ENCODE measurements at regions not wholly inside any gene's neighbourhood (a gene's known extent, or its start where the extent isn't known, plus 50 kb on each side); places are given as distances from the start of the nearest gene placed in this dataset.

DNA sequence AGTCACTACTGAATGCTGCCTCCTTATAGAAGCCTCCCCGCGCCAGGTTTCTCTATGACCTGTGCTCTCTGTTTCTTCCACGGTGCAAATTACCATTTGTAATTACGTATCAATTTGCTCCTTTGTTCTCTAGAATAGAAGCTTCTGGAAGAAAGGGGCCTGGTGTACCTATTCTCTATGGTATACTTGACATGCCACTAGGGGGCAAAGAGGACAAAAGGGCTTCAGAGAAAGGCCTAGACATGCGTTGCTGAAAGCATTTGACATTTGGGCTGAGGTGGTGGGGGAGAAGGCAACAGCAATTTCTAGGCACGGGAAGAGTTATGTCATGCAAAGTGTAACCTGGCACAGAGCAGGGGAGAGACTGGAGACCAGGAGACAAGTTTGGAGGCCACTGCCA, 148.7 kb downstream of the WDR11 start:
- DNase-seq (ENCODE audit: extremely low spot score): no peak
- ChIA-PET CTCF (no interaction called here), POLR2A (no interaction called here)
- TF ChIP-seq PKNOX1 (IDR thresholded peaks at IDR 0.05): no peak
- no peak for TF ChIP-seq LEF1 (IDR thresholded peaks at IDR 0.05; ENCODE audit: borderline replicate concordance)
- no peak for TF ChIP-seq TARDBP (IDR thresholded peaks at IDR 0.05)
- TF ChIP-seq FOXM1 (IDR thresholded peaks at IDR 0.05; ENCODE audit: borderline replicate concordance): no peak
- TF ChIP-seq ELF4 (IDR thresholded peaks at IDR 0.05): no peak
- TF ChIP-seq HDGF (IDR thresholded peaks at IDR 0.05; ENCODE audit: borderline replicate concordance): no peak
- TF ChIP-seq FOXK2 (IDR thresholded peaks at IDR 0.05): no peak
- no peak for TF ChIP-seq FOXA1 (IDR thresholded peaks at IDR 0.05)
- no peak for TF ChIP-seq CTBP1 (IDR thresholded peaks at IDR 0.05; ENCODE audit: borderline replicate concordance)
- no peak for TF ChIP-seq ARNT (IDR thresholded peaks at IDR 0.05)

- POLR2A ChIA-PET: no interaction called here
- CTCF ChIA-PET: no interaction called here
- no peak for DNase-seq (ENCODE audit: extremely low spot score)
- TF ChIP-seq FOXA1 (IDR thresholded peaks at IDR 0.05): no peak
- TF ChIP-seq LEF1 (IDR thresholded peaks at IDR 0.05; ENCODE audit: borderline replicate concordance): no peak
- TF ChIP-seq SP1 (IDR thresholded peaks at IDR 0.05): no peak
- TF ChIP-seq CTBP1 (IDR thresholded peaks at IDR 0.05; ENCODE audit: borderline replicate concordance): no peak
- TF ChIP-seq NFRKB (IDR thresholded peaks at IDR 0.05): no peak
- no peak for TF ChIP-seq HDGF (IDR thresholded peaks at IDR 0.05; ENCODE audit: borderline replicate concordance)
- TF ChIP-seq L3MBTL2 (conservative IDR thresholded peaks at IDR 0.05): no peak
- no peak for TF ChIP-seq ELF4 (IDR thresholded peaks at IDR 0.05)
- no peak for TF ChIP-seq FOXM1 (IDR thresholded peaks at IDR 0.05; ENCODE audit: borderline replicate concordance)
- no peak for TF ChIP-seq PKNOX1 (IDR thresholded peaks at IDR 0.05)
- no peak for TF ChIP-seq FOXK2 (IDR thresholded peaks at IDR 0.05)
- no peak for TF ChIP-seq ZNF384 (IDR thresholded peaks at IDR 0.05)
- no peak for TF ChIP-seq ARNT (IDR thresholded peaks at IDR 0.05)
- TF ChIP-seq TARDBP (IDR thresholded peaks at IDR 0.05): no peak
Measured at GRCh38 chr10:121002586-121003205, 151.5 kb downstream of the WDR11 start.

- TF ChIP-seq SP1 (IDR thresholded peaks at IDR 0.05) (no peak), FOXK2 (IDR thresholded peaks at IDR 0.05) (no peak), NFRKB (IDR thresholded peaks at IDR 0.05) (no peak), FOXA1 (IDR thresholded peaks at IDR 0.05) (no peak), HDGF (IDR thresholded peaks at IDR 0.05; ENCODE audit: borderline replicate concordance) (no peak), FOXM1 (IDR thresholded peaks at IDR 0.05; ENCODE audit: borderline replicate concordance) (no peak), SUZ12 (IDR thresholded peaks at IDR 0.05) (no peak)
- no peak for DNase-seq (ENCODE audit: extremely low spot score)
- CTCF ChIA-PET: no interaction called here
Measured at GRCh38 chr10:121005948-121006587, 154.9 kb downstream of the WDR11 start.

GRCh38 chr10:121007264-121007663, 156.1 kb downstream of the WDR11 start:
- ChIA-PET CTCF (no interaction called here), POLR2A (no interaction called here)
- TF ChIP-seq L3MBTL2 (conservative IDR thresholded peaks at IDR 0.05) (no peak), SP1 (IDR thresholded peaks at IDR 0.05) (no peak), FOXA1 (IDR thresholded peaks at IDR 0.05) (no peak), HDGF (IDR thresholded peaks at IDR 0.05; ENCODE audit: borderline replicate concordance) (no peak), FOXK2 (IDR thresholded peaks at IDR 0.05) (no peak), PKNOX1 (IDR thresholded peaks at IDR 0.05) (no peak), CTBP1 (IDR thresholded peaks at IDR 0.05; ENCODE audit: borderline replicate concordance) (no peak), NFRKB (IDR thresholded peaks at IDR 0.05) (no peak), FOXM1 (IDR thresholded peaks at IDR 0.05; ENCODE audit: borderline replicate concordance) (no peak), ZNF384 (IDR thresholded peaks at IDR 0.05) (no peak), TARDBP (IDR thresholded peaks at IDR 0.05) (no peak), BHLHE40 (IDR thresholded peaks at IDR 0.05; ENCODE audit: borderline replicate concordance) (no peak), ARNT (IDR thresholded peaks at IDR 0.05) (no peak), ELF4 (IDR thresholded peaks at IDR 0.05) (no peak), SUZ12 (IDR thresholded peaks at IDR 0.05) (no peak), LEF1 (IDR thresholded peaks at IDR 0.05; ENCODE audit: borderline replicate concordance) (no peak)

More at GRCh38 chr10:121005948-121006587, 154.9 kb downstream of the WDR11 start:
- POLR2A ChIA-PET: no interaction called here

GRCh38 chr10:121015916-121016315, 164.8 kb downstream of the WDR11 start:
- CTCF ChIA-PET: no interaction called here

More at GRCh38 chr10:121007264-121007663, 156.1 kb downstream of the WDR11 start:
- DNase-seq (ENCODE audit: extremely low spot score): no peak

More at GRCh38 chr10:121015916-121016315, 164.8 kb downstream of the WDR11 start:
- POLR2A ChIA-PET: no interaction called here
- DNase-seq (ENCODE audit: extremely low spot score): no peak
- TF ChIP-seq FOXK2 (IDR thresholded peaks at IDR 0.05) (no peak), LEF1 (IDR thresholded peaks at IDR 0.05; ENCODE audit: borderline replicate concordance) (no peak), ARNT (IDR thresholded peaks at IDR 0.05) (no peak), CTBP1 (IDR thresholded peaks at IDR 0.05; ENCODE audit: borderline replicate concordance) (no peak), ZNF384 (IDR thresholded peaks at IDR 0.05) (no peak), L3MBTL2 (conservative IDR thresholded peaks at IDR 0.05) (no peak)

Data from HEK293T (cell line).